ENCODE measurements at regions not wholly inside any gene's neighbourhood (a gene's known extent, or its start where the extent isn't known, plus 50 kb on each side); places are given as distances from the start of the nearest gene placed in this dataset.

DNA sequence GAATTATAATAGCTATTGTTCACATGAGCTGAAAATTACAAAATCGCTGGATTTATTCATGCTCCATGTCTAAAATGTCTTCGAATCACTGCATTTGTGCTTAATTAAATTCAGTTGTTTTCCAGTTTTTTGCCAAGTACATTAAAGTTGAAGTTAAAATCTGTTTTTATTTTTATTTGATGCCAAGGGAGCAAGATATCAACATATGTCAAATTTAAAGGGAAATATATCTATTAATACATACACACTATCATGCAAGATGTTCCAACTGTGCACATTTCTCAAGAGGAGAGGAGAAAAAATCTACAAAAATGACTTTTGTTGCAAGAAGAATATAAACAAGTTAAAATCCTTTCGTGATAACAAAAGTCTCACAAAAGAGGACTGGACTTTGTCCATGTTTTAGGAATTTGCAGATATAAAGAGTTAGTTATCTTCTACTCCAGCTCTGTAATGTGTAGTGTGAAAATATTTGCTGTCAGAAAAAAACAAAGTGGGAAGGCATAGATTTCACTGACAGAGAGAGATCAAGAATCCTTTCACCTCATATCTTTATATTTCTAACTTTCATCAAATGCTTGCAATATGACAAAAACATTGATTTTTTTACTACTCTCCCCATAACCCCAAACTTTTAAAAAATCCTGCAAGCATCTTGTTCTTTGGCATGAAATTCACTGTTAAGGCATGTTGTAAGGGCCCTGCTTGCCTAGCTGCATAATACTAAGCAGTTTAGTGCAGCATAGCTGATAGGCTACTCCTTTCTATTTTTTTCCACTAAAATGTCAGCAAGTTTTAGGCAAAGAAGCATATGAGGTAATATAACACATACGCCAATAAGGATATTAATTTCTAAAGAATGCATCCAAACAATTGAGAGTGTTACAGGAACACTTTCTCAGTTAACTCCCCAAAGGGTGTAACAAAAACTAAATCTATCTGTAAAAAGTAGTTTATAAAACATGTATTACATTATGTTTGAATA, 340.2 kb upstream of the ADAMTS5 start:
- no peak for DNase-seq (ENCODE audit: low spot score)

DNA sequence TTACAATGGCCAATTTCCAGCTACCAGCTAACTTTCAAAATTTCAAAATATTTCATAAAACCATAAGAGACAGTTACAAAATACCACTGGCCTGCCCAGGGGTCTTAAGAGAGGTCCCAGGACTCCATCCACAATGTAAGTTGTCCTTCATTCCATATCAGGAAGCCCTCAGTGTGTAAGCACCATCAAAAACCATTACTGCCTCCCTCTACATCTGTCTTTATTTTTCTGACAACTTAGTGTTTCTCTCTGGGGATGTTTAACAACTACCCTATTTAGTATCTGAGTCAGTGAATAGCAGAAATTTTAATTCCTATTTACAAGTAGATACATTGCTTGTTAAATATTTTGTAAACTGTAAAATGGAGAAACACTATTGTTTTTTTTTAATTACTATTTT, 339.3 kb upstream of the ADAMTS5 start:
- no peak for DNase-seq (ENCODE audit: low spot score)

DNA sequence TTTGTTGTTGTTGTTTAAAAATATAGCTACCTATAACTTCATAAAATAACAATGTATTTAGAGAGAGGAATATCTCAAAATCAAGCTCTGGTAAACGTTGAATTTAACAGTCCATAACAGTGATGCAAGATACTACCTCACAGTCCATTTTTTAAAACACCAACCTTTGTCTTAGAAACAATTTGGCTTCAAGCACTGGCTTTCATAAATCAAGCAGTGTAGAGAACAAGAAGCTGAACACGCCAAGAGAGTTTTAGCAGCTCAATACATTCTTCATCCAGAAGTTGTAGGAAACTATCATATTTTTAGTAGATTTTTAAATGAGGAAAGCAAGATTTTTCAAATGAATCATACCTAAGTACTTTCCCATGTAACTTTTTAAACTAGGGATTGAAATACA, 334.3 kb upstream of the ADAMTS5 start:
- DNase-seq (ENCODE audit: low spot score), result no peak

DNA sequence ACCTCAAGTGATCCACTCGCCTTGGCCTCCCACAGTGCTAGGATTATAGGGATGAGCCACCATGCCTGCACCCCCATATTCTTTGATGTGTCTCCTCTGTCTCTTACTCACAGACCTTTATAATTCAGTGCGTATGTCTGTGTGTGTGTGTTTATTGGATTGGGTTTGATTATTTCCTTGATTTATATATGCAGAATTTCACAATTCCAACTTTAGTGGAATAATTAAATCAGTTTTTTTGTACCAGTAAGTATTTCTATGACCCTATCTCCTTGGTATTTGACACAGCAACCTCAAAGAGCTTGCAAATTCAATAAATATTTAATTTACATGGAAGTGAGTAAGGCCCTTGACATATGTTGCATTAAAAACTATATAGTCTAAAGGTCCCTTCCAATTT, 333.9 kb upstream of the ADAMTS5 start:
- DNase-seq (ENCODE audit: low spot score), result no peak

DNA sequence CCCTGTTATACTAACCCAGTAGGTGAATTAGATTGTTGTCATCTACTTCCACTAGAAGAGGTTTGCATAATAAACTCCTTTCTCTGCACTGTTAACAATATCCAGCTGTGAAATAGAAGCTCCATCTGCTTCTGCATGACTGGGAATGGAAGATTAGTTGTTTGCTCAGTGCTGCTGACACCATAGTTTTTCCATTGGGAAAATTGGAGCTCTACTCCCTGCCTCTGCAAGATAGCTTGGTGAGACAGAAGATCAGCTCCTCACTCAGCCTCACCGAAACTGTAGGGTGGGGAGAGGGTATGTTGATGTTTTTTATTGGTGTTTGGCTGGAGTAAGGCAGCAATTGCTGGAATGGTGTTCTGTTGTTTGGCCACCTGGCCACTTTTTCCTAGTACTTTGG, 331.6 kb upstream of the ADAMTS5 start:
- DNase-seq (ENCODE audit: low spot score), result no peak

DNA sequence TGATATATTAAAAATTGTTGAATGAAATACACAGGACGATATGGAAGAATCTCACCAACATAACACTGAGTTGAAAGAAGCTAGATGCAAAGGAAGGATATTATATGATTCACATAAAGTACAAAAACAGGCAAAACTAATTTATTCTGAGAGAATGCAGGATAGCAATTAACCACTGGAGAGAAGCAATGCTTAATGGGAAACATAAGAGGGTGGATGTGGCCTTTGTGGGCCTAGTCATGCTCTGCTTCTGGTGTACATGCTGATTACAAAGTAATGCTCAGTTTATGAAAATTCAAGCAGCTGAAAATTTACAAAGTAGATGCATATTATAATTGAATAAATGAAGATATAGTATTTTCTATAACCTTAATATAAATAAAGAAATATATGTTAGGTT, 326.4 kb upstream of the ADAMTS5 start:
- DNase-seq (ENCODE audit: low spot score), result no peak

DNA sequence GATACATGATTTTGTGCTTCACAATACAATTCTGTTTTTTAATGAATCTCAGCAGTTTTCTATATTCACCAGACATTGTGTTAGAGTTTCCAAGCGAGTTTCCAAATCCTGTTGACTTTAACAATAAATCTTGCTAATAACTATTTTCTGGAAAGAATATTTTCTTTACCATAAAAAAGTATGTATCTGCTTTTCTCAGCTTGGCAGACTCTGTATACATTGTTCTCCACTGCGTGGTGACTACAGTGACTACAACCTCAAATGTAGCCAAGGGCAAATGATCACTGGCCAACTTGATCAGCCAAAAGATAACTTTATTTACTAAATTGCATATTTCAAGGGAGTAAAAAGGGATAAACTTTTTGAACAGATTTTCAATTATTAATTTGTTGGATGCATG, 325.9 kb upstream of the ADAMTS5 start:
- no peak for DNase-seq (ENCODE audit: low spot score)

DNA sequence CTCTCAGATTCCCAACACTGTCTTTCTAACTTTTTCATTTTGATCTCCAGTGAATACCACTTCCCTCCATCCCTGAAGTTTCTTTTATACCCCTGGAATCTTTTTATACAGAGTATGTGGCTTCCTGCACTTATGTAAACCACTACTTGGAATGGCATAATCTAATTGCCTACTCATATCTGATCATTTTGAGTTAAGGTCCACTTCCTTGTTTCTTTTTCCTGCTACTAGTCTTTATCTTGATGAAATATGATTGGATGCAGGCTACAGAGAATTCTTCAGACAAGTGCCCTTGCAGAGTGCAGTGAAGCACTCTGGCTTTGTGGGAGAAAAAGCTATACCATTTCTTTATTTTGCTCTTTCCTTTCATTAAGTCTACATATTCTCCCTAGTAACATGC, 325.3 kb upstream of the ADAMTS5 start:
- no peak for DNase-seq (ENCODE audit: low spot score)

DNA sequence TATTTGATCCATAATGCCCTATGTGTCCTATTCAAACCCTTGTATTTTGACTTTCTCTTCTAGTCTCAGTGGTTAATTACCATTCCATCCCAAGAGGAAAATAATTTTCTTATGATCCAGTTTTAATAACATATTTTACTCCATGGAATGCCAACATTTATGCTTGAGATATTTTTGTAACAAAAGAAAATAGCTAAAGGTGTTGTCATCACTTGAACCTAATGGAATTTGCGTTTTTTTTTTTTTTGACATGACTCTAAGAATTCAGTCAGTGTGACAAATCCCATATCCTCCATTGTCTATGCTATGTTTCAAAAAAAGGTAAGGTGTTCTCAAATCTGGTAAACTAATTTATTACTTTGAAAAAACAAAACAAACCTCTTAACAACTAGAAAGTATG, 324.1 kb upstream of the ADAMTS5 start:
- DNase-seq (ENCODE audit: low spot score), result no peak

DNA sequence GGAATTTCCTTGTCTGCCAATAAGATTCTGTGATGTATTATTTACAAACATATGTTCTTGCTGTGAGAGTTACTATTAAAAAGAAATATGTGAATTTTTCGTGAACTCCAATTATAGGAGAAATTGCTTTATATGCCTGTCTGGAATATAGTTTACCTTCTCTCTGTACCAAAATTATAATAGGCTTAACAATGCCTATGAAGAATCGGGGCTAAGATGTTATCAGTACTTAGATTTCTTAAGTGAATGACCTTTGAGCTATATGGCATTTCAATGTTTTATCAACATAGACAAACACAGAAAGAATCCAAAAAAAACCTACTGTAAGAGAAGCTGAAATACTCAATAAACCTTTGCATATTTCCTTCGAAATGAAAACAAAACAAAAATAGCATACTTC, 323.1 kb upstream of the ADAMTS5 start:
- DNase-seq (ENCODE audit: low spot score), result no peak

DNA sequence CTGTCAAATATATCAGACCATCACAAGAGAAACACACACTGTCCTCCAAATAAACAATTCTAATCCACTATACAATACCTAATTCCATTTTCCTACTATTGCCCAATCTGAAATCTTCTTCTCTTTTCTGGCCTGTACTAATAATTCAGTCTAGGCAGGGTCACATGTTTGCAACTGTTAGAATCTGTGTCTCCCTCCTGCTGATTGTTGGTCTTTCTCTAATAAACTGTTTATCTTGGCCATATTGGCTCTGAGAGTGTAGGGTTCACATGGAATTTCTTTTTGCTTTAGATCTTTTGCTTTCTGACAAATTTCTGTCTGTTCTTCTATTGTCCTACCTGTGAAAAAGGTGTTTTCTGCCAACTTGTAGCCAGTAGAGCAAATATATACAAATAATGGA, 319.9 kb upstream of the ADAMTS5 start:
- DNase-seq (ENCODE audit: low spot score), result no peak

DNA sequence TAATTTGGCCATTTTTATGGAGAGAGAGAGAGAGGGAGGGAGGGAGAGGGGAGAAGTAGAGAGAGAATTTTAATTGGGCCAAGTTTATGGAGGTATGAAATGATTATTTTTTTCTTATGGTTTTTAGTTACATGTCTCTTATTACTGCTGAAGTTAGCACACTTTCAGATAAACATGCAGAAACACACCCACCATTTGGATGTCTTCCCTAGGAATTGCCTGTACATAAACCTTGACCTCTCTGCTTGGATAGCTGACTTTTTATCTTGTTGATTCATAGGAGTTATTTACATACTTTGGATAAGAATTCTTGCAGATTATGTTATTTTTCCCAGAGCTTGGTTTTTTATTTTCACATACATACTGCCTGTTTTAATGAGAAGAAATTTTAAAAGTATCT, 310.2 kb upstream of the ADAMTS5 start:
- DNase-seq (ENCODE audit: low spot score), result no peak

DNA sequence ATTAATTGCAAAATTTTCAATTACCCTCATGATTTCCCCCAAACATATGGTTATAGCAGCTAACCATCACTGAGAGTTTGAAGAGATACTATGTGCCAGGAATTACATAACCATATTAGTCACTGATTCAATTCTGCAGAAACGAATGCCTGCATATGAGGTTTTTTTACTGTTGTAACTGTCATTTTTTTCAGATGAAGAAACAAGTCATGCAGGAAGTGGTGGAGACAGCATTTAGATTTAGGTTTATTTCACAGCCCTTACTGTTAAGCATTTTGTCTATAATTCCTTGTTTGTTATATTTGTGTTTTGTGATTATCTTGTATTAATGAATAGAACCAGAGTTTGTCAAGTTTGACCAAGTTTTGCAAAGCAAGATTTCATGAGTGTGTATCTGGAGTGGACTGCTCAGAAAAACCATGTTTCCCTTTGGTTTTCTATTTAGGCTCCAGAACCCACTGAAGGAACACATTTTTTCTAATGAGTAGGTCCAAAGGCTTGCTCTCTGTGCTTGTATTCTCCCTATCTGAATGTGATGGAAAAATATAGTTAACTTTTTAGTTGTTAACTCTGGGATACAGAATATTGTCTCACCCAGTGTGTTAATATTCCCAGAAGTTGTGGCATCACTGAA, 308.5 kb upstream of the ADAMTS5 start:
- no peak for DNase-seq (ENCODE audit: low spot score)

DNA sequence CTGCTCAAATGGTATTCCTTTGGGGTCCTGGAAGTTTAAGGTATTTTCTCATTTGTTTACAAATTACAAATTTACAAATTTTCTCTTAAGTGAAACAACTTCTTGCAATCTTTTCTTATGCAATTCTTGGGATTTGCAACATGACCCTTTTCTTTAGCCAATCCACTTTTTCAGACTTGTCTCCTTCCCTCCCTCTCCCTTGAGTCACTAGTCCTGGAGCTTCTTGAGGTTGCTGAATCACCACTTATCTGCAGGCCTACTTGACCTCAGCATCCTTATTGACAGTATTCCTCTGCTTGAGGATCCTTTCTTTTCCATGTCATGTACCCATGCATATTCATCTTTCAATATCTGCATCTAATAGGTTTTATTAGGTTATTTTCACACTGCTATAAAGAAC, 302.8 kb upstream of the ADAMTS5 start:
- DNase-seq (ENCODE audit: low spot score), result no peak

DNA sequence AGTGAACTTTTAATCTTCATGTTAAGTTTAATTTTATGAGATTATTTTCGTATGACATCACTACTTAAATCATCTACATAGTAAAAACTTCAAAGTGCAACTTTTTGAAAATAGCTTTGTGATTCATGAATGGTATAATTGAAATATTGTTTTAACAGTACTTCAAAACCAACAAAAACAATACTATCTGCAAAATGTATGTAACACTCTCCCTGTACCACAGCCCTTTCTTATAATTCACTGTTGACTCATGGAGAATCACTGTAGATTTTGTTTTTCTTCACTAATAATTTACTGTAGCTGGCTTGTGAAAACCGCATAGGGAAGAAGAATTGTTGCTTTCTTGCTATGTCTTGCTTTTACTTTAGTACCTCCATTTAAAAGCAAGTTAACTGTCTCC, 301.4 kb upstream of the ADAMTS5 start:
- no peak for DNase-seq (ENCODE audit: low spot score)

DNA sequence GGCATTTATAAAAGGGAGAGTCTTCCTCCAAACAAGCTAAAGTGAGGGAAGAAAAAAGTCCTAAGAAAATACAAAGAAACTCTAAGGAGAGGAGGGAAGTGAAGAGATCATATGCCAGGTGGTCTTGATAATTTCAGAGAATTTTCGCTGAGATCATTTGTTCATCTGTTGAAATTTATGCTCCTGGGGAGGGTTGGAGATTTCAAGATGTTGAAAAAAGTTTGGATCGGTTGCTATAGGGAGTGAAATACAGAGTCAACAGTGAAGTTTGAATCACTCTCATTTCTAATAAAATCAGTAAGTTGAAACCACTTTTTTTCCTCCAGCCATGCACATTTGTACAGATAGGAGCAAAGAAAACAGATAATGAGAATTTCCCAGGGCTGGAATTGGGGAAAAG, 299.1 kb upstream of the ADAMTS5 start:
- DNase-seq (ENCODE audit: low spot score), result no peak

DNA sequence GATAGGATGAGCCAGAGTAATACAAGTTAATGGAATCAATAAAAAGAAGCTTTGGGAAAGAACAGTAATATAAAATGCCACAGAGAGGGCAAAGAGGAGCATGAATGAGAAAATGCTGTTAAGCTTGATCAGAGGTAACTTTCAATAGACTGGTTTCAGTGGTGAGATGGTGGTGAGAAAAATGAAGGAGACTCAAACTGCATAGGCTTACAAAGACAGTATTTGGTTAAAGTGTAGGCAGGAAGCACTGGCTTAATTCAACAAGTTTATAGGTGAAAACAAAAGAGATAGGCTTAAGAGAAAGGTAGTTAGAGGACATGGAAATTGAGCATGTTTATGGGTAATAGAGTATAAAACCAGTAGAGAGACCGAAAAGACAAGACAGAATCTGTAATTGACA, 298.6 kb upstream of the ADAMTS5 start:
- no peak for DNase-seq (ENCODE audit: low spot score)

DNA sequence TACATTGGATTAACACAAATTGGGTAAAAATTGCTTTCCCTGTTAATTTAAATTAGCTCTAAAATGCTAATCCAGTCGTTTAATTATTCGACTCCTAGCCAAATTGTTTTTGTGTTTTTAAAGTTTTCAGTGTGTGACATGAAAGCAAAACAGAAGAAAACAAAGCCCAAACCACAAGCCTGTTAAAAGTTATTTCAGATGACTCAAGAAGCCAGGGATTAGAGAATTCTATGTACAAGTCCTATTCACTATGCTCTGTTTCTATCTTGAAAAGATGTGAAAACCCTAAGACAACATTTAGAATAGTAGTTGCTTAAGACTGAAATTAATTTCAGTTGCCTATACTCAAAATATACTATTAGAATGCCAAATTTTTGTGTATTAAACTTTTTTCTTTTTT, 294.8 kb upstream of the ADAMTS5 start:
- no peak for DNase-seq (ENCODE audit: low spot score)

DNA sequence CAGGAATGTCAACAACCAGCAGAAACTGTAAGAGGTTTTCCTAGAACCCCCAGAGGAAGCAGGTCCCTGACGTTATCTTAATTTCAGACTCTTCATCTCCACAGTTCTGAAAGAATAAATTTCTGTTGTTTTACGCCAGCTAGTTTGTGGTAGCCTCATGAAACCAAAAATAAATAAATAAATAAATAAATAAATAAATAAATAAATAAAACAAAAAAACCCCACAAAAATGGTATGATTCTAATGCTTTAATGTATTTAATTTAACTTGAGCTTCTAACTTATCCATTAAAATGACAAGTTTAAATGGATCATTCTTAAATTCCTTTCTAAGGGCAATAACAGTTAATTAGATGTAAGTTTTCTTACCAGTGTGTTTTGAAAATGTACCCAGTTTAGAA, 293.8 kb upstream of the ADAMTS5 start:
- no peak for DNase-seq (ENCODE audit: low spot score)

DNA sequence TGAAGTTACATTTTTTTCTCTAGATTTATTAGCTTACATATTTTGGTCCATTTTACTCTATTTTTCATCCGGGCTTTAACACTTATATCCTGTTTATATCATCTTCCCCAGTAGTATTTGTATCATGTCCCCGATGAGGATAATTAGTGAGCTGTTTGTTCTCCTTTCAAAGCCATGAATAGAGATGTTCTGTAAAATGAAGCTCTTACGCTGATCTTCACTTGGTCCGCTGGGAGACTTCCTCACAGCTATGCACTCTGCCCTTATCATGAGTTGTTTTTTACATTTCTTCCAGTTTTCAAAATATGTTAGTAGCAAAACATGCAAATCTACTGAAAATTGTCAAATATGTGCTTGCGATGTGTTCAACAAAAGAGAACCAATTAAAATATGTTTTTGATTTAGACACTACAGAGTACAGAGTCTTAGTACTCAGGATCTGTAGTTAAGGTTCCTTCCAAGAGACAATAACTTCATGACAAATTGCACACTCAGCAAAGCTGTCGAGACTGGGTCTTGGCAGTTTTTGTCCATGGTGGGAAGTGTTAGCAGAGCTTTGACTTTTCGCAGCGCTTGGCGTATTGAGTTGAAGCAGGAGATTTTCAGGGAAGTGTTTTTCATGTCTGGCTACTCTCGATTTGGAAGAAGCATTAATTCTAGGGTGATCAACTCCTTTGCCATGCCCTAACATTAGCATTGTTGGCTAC, 292.0 kb upstream of the ADAMTS5 start:
- no peak for DNase-seq (ENCODE audit: low spot score)

DNA sequence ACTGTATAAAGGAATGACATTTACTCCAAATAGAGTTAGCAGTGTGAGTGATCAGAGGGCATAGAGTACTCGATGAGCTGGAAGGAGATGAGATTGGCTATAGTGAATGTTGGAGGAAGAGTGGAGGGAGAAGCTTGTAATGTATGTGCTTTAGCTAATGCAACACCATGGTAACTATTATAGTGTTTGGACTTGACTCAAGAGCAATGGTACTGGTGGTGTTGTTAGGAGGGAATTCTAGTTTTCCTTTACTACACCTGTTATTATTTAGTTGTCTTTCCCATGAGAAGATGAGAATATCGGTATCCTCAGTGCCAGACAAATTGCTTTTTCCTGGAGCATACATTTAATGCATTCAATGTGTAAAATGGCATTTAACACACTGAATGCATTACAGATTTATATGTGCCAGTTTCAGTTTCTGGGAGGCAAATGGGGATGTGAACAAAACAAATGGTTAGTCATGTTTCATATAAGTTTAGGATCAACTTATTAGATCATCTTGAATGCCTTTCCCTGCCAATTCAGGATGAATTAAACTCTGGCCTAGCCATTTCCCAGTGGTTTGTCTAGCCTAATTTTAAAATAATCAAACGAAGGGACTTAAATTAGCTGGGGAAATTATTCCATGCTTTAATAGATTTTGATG, 291.1 kb upstream of the ADAMTS5 start:
- no peak for DNase-seq (ENCODE audit: low spot score)

DNA sequence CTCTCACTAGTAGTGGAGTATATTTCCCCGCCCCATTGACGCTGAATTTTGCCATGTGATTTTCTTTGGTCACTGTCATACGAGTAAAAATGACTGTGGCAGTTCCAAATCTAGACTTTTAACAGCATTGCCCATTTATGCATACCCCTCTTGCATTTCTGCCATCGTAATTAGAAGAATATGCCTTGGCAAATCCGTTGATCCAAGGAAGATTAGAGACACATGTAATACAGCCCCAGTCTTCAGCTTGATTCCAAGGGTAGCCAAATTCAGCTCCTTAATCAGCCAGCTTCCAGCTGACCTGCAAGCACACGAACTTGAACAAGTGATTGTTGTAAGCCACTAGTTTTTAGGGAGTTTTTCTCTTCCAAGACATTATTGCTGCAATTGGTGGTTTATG, 290.3 kb upstream of the ADAMTS5 start:
- no peak for DNase-seq (ENCODE audit: low spot score)

DNA sequence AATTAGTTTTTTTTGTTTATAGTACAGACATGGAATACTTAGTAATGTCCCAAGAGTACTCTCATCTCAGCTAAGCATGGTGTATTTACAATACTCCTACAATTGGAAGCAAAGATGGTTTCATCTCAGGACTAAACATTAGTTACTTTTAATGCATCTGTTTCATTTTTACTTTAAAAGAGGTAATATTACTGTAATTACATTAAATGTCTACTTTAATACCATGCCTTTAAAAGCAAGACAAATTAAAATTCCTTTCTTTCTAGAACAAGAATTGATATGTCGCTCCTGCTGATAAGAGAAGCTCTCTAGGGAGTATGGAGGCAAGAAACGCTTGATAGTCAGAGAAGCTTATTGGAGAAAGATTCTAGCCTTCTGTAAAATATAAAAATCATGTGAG, 284.9 kb upstream of the ADAMTS5 start:
- no peak for DNase-seq (ENCODE audit: low spot score)
